Mesothelial cell of epicardium (in vitro differentiated cells): ENCODE measurements at regions not wholly inside any gene's neighbourhood (a gene's known extent, or its start where the extent isn't known, plus 50 kb on each side); places are given as distances from the start of the nearest gene placed in this dataset.

Experiments used
- DNase-seq, 2 experiments: peaks; one replicate each; pipeline ENCODE4 v3.0.0; 2021; ENCODE audit warnings: low spot score in 2 of 2; ENCODE audit not compliant: unreplicated experiment in 2 of 2
- H3K27ac Mint-ChIP-seq: 2 replicates; pipeline ENCODE4 v1.8.0; 2021; ENCODE audit warnings: mixed read lengths
- H3K27me3 Mint-ChIP-seq: 2 replicates; pipeline ENCODE4 v1.8.0; 2021; ENCODE audit warnings: low read depth, mixed read lengths
- H3K36me3 Mint-ChIP-seq: 2 replicates; pipeline ENCODE4 v1.8.0; 2021; ENCODE audit warnings: mixed read lengths
- H3K4me1 Mint-ChIP-seq: 2 replicates; pipeline ENCODE4 v1.8.0; 2021; ENCODE audit warnings: mixed read lengths
- H3K4me3 Mint-ChIP-seq: 2 replicates; pipeline ENCODE4 v1.8.0; 2021; ENCODE audit warnings: mild to moderate bottlenecking, moderate library complexity, mixed read lengths
- H3K9me3 Mint-ChIP-seq: 2 replicates; pipeline ENCODE4 v1.8.0; 2021; ENCODE audit warnings: mixed read lengths
- TF ChIP-seq, protein P1 (sequence below): fragments of 200-600 bp; sonication (generic); IDR thresholded peaks from one replicate; pipeline ENCODE4 v1.5.0; 2021; ENCODE audit warnings: antibody characterized with exemption; ENCODE audit not compliant: unreplicated experiment

DNA sequence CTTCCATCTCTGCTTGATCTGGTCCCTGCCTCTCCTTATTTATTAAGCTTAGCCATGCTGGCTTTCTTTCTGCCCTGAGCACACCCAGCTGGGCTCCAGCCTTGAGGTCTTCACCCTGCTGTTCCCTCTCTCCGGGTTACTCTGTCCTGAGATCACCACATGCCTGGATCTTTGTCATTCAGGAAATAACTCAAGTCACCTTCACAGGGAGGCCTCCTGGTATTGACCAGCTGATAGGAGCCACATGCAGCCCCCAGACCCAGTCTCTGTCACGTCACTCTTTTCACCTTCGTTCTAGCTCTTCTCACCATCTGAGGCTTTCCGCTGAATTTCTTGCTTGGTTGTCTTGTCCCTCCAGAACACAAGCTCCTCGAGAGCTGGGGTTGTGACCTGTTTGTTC is 114.4 kb downstream of the TSN start:
- H3K27ac Mint-ChIP-seq: no peak overlapping the region
- H3K4me3 Mint-ChIP-seq: no peak overlapping the region
- no peaks in the 10 kb centered on the region for H3K9me3 Mint-ChIP-seq
- TF ChIP-seq, protein P1, sequence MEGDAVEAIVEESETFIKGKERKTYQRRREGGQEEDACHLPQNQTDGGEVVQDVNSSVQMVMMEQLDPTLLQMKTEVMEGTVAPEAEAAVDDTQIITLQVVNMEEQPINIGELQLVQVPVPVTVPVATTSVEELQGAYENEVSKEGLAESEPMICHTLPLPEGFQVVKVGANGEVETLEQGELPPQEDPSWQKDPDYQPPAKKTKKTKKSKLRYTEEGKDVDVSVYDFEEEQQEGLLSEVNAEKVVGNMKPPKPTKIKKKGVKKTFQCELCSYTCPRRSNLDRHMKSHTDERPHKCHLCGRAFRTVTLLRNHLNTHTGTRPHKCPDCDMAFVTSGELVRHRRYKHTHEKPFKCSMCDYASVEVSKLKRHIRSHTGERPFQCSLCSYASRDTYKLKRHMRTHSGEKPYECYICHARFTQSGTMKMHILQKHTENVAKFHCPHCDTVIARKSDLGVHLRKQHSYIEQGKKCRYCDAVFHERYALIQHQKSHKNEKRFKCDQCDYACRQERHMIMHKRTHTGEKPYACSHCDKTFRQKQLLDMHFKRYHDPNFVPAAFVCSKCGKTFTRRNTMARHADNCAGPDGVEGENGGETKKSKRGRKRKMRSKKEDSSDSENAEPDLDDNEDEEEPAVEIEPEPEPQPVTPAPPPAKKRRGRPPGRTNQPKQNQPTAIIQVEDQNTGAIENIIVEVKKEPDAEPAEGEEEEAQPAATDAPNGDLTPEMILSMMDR: no peak
- DNase-seq: no peak
- no peaks in the 10 kb centered on the region for H3K4me1 Mint-ChIP-seq
- H3K36me3 Mint-ChIP-seq: no peaks in the 10 kb centered on the region
- peaks cover 46% of the 10 kb centered on the region for H3K27me3 Mint-ChIP-seq

DNA sequence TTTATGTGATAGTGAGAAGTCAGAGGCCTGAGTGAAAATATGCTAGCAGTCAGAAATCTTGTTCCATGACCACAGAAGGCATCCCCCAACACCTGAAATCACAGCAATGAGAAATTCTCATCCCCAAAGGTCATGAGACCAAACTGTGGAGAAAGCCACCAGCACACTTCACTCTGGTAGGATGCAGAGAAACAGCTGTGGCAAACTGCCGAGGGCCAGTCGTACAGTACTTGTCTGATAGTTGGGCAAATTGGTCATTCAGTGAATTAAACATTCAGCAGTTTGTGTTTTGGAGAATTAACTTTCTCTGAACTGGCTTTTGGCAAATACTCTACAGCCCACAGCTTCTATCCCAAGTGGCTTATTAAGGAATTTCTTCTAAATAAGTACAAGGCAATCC is 117.2 kb downstream of the TSN start:
- peaks cover 38% of the 10 kb centered on the region for H3K27me3 Mint-ChIP-seq
- no peak for DNase-seq
- TF ChIP-seq, protein P1: no peak
- no peaks in the 10 kb centered on the region for H3K9me3 Mint-ChIP-seq
- no peaks in the 10 kb centered on the region for H3K4me1 Mint-ChIP-seq
- no peak overlapping the region for H3K4me3 Mint-ChIP-seq
- no peak overlapping the region for H3K27ac Mint-ChIP-seq
- H3K36me3 Mint-ChIP-seq: no peaks in the 10 kb centered on the region

DNA sequence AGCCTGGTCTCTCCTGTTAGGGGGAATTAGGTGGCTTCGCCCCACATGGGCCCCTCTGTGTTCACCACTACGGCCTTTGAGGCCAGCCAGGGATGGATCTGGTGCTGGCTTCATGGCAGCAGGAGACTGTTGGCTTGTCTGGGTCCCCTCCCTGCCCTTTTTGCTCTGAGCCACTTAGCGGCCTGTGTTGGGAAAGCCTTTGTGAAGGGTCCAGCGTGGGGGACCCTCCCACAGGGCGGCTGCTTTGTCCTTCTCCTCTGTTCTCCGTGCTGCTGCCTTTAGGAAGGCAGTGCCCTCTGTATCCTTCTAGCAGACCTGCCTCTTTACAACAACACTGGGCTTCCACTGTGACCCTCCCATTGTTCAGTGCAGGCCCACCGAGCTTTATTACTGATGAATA is 118.4 kb downstream of the TSN start:
- no peak overlapping the region for H3K4me3 Mint-ChIP-seq
- no peaks in the 10 kb centered on the region for H3K4me1 Mint-ChIP-seq
- peaks cover 11% of the 10 kb centered on the region for H3K9me3 Mint-ChIP-seq
- no peaks in the 10 kb centered on the region for H3K36me3 Mint-ChIP-seq
- TF ChIP-seq, protein P1: no peak
- no peak overlapping the region for H3K27ac Mint-ChIP-seq
- H3K27me3 Mint-ChIP-seq: peaks cover 29% of the 10 kb centered on the region
- DNase-seq: no peak

- peaks cover 17% of the 10 kb centered on the region for H3K27me3 Mint-ChIP-seq
- H3K27ac Mint-ChIP-seq: no peak overlapping the region
- peaks cover 12% of the 10 kb centered on the region for H3K9me3 Mint-ChIP-seq
- TF ChIP-seq, protein P1: no peak
- H3K4me3 Mint-ChIP-seq: no peak overlapping the region
- no peaks in the 10 kb centered on the region for H3K36me3 Mint-ChIP-seq
- no peak for DNase-seq
- H3K4me1 Mint-ChIP-seq: no peaks in the 10 kb centered on the region
These were observed 120.2 kb downstream of the TSN start for GRCh38 chr2:121875585-121876185.

DNA sequence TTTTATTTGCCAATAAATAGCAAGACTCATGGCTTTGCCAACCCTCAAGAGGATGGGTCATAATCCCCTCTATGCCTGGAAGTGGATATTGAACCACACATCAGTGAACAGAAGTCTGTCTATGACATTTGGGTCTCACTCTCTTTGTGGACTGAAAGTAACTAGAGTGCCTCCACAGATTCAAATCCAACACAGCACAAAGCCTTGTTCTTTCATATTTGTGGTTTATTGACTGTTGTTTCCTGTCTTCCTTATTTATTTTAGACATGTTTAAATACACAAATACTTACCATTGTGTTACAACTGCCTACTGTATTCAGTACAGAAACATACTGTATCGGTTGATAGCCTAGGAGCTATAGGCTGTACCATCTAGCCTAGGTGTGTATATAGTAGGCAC is 121.9 kb downstream of the TSN start:
- Mint-ChIP-seq H3K27me3 (peaks cover 14% of the 10 kb centered on the region), H3K9me3 (peaks cover 12% of the 10 kb centered on the region), H3K4me3 (no peak overlapping the region), H3K27ac (no peak overlapping the region), H3K4me1 (no peaks in the 10 kb centered on the region), H3K36me3 (no peaks in the 10 kb centered on the region)
- TF ChIP-seq, protein P1: no peak
- no peak for DNase-seq

GRCh38 chr2:121880283-121880682 is 124.8 kb downstream of the TSN start:
- TF ChIP-seq, protein P1: no peak
- Mint-ChIP-seq H3K27ac (no peak overlapping the region), H3K9me3 (peaks cover 12% of the 10 kb centered on the region)

More at GRCh38 chr2:121880283-121880682, 124.8 kb downstream of the TSN start:
- H3K27me3 Mint-ChIP-seq: peaks cover 14% of the 10 kb centered on the region
- no peaks in the 10 kb centered on the region for H3K4me1 Mint-ChIP-seq
- no peak for DNase-seq
- H3K4me3 Mint-ChIP-seq: no peak overlapping the region
- H3K36me3 Mint-ChIP-seq: no peaks in the 10 kb centered on the region
